ENCODE measurements at regions not wholly inside any gene's neighbourhood (a gene's known extent, or its start where the extent isn't known, plus 50 kb on each side); places are given as distances from the start of the nearest gene placed in this dataset.
A peak's percentile ranks its signal among the peaks of the same experiment; 100 is the strongest.

- BruUV-seq (replicated peaks) = no TSS peak
- H3K27me3 ChIP-seq (ENCODE audit: control insufficient read depth, insufficient read depth, low read length) = peaks cover 5% of the 10 kb centered on the region; the same call in 1 of the 2 replicates
- DNase-seq (ENCODE audit: low read depth, low spot score) (no peak), ATAC-seq (peak; percentile 58)
- in situ Hi-C loops (cut with HindIII; ENCODE audit: low pct_unique_long_range_greater_than_20kb, low sequenced_read_pairs) (no loop called here), intact Hi-C loops (cut with micrococcal nuclease; ENCODE audit: unreplicated experiment) (no loop called here)
- no peak overlapping the region for H3K27ac ChIP-seq (ENCODE audit: low read length)
- no peak for TF ChIP-seq REST (IDR thresholded peaks at IDR 0.05; ENCODE audit: insufficient read depth in 1 of 2, low read depth in 2 of 2, low read length in 1 of 2)
- TF ChIP-seq SIN3A (IDR thresholded peaks at IDR 0.05; ENCODE audit: borderline replicate concordance, insufficient read depth, low read depth, low read length) = no peak
- no peak for TF ChIP-seq TCF7L2 (IDR thresholded peaks at IDR 0.05; ENCODE audit: low read depth, low read length)
- H3K4me1 ChIP-seq (ENCODE audit: control insufficient read depth, insufficient read depth, low read length) = no peaks in the 10 kb centered on the region
- no peaks in the 10 kb centered on the region for H3K36me3 ChIP-seq (ENCODE audit: control insufficient read depth, insufficient read depth, low read length)
- ChIA-PET POLR2A (no interaction called here), CTCF (no interaction called here)
- no peaks in the 10 kb centered on the region for H3K9me3 ChIP-seq (ENCODE audit: control insufficient read depth, insufficient read depth, low read depth, low read length)
- no peak overlapping the region for H3K4me3 ChIP-seq (ENCODE audit: low read depth in 2 of 2, low read length in 2 of 2)
These were observed 114.8 kb upstream of the ATP2B2 start for GRCh38 chr3:10619989-10620832.

- H3K9me3 ChIP-seq (ENCODE audit: control insufficient read depth, insufficient read depth, low read depth, low read length) = no peaks in the 10 kb centered on the region
- TF ChIP-seq REST (IDR thresholded peaks at IDR 0.05; ENCODE audit: insufficient read depth in 1 of 2, low read depth in 2 of 2, low read length in 1 of 2) = no peak
- TF ChIP-seq POLR2AphosphoS5 (IDR thresholded peaks at IDR 0.05; ENCODE audit: low read depth, low read length) = no peak
- no peak for TF ChIP-seq TCF7L2 (IDR thresholded peaks at IDR 0.05; ENCODE audit: low read depth, low read length)
- no peak for TF ChIP-seq CTCF (IDR thresholded peaks at IDR 0.05)
- TF ChIP-seq SIN3A (IDR thresholded peaks at IDR 0.05; ENCODE audit: borderline replicate concordance, insufficient read depth, low read depth, low read length) = no peak
- no peak for DNase-seq (ENCODE audit: low read depth, low spot score)
- ChIA-PET CTCF (no interaction called here), POLR2A (no interaction called here)
- no peak for ATAC-seq
- H3K4me3 ChIP-seq (ENCODE audit: low read depth in 2 of 2, low read length in 2 of 2) = no peak overlapping the region
- intact Hi-C loops (cut with micrococcal nuclease; ENCODE audit: unreplicated experiment) = no loop called here
- H3K27me3 ChIP-seq (ENCODE audit: control insufficient read depth, insufficient read depth, low read length) = peaks cover 3% of the 10 kb centered on the region; the same call in 1 of the 2 replicates
- BruUV-seq (replicated peaks) = no TSS peak
- no peaks in the 10 kb centered on the region for H3K4me1 ChIP-seq (ENCODE audit: control insufficient read depth, insufficient read depth, low read length)
- no peaks in the 10 kb centered on the region for H3K36me3 ChIP-seq (ENCODE audit: control insufficient read depth, insufficient read depth, low read length)
- H3K27ac ChIP-seq (ENCODE audit: low read length) = no peak overlapping the region
- in situ Hi-C loops (cut with HindIII; ENCODE audit: low pct_unique_long_range_greater_than_20kb, low sequenced_read_pairs) = no loop called here
These were observed 115.4 kb upstream of the ATP2B2 start for GRCh38 chr3:10620833-10621082.
